ENCODE measurements at regions not wholly inside any gene's neighbourhood (a gene's known extent, or its start where the extent isn't known, plus 50 kb on each side); places are given as distances from the start of the nearest gene placed in this dataset.
A peak's percentile ranks its signal among the peaks of the same experiment; 100 is the strongest.

DNA sequence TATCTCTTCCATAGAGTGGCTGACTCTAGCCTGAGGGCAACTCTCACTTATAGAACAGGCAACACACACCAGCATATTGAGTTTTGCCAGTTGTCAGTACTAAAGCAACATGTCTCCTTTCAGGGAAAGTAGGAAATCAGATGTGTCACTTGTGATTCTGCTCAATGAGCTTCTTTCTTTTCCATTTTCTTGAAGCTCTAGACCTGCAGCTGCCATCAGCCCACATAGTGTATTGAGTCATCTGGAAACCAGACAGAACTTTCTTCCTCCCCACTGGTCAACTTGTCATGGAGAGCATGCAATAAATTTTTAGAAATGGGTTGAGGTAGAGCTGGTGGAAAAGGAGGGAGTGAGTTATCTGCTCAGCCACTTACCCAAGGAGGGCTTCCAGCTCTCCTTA lies 209.0 kb upstream of the PLEKHG7 start:
- no peak overlapping the region for H3K4me3 ChIP-seq (ENCODE audit: low read length)
- H3K4me1 ChIP-seq (ENCODE audit: low read length): peaks cover 7% of the 10 kb centered on the region
- H3K79me2 ChIP-seq (ENCODE audit: low read length): no peaks in the 10 kb centered on the region
- H3K36me3 ChIP-seq (ENCODE audit: insufficient read depth, low read length): no peaks in the 10 kb centered on the region
- no peak overlapping the region for H3K4me2 ChIP-seq (ENCODE audit: low read depth, low read length, poor library complexity, severe bottlenecking)
- no peaks in the 10 kb centered on the region for H3K9me3 ChIP-seq (ENCODE audit: low read length)
- no peak for DNase-seq
- no peaks in the 10 kb centered on the region for H3K27me3 ChIP-seq (ENCODE audit: low read length)
- no peak overlapping the region for H3K27ac ChIP-seq (ENCODE audit: low read length)
- H3K9me2 ChIP-seq (replicated peaks; ENCODE audit: insufficient read depth, low read length): no peaks in the 10 kb centered on the region
- no peak overlapping the region for H3K9ac ChIP-seq (ENCODE audit: low read length)
- H2AFZ ChIP-seq (ENCODE audit: low read length): no peak overlapping the region
- H4K20me1 ChIP-seq (ENCODE audit: insufficient read depth, low read depth, low read length): no peaks in the 10 kb centered on the region

DNA sequence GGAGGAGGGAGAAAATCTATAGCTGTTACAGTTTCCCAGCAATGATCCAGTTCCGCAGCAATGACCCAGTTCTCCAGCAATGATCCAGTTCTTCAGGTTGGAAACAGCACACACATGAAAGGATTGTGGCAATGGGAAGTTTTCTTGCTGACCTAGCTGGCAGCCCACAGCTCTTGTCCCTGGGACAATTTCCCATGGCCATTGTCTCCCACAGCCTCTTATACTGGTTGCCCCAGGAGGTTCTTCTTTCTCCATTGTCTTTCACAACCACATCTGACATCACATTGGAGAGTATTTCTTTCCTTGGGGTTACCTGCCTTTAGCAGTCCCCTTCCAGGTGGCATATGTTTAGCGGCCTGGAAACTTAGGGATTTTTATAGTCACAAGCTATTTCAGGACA lies 209.8 kb upstream of the PLEKHG7 start:
- H2AFZ ChIP-seq (ENCODE audit: low read length): no peak overlapping the region
- no peak overlapping the region for H3K4me2 ChIP-seq (ENCODE audit: low read depth, low read length, poor library complexity, severe bottlenecking)
- H3K79me2 ChIP-seq (ENCODE audit: low read length): no peaks in the 10 kb centered on the region
- no peaks in the 10 kb centered on the region for H3K36me3 ChIP-seq (ENCODE audit: insufficient read depth, low read length)
- no peaks in the 10 kb centered on the region for H3K9me3 ChIP-seq (ENCODE audit: low read length)
- peaks cover 14% of the 10 kb centered on the region for H3K4me1 ChIP-seq (ENCODE audit: low read length)
- no peaks in the 10 kb centered on the region for H3K27me3 ChIP-seq (ENCODE audit: low read length)
- no peak overlapping the region for H3K9ac ChIP-seq (ENCODE audit: low read length)
- no peak overlapping the region for H3K27ac ChIP-seq (ENCODE audit: low read length)
- no peak overlapping the region for H3K4me3 ChIP-seq (ENCODE audit: low read length)
- no peaks in the 10 kb centered on the region for H3K9me2 ChIP-seq (replicated peaks; ENCODE audit: insufficient read depth, low read length)
- DNase-seq: no peak
- H4K20me1 ChIP-seq (ENCODE audit: insufficient read depth, low read depth, low read length): no peaks in the 10 kb centered on the region

DNA sequence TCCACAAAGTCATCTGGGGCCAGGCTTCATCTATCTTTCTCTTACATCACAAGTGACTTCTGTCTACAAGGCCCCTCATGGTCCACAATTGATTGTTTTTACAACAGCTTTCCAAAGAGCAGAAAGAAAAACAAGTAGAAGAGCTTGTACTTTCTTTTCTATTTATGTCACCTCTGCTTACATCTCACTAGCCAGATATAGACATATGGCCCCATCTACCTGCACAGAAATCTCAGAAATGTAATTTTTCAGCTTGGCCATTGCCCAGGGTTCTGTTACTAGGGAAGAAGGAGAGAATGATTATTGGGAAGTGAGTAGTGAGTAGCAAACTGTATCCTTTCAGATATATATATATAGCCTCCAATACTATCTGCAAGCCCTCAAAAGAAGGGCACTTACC lies 210.5 kb upstream of the PLEKHG7 start:
- no peak overlapping the region for H3K4me3 ChIP-seq (ENCODE audit: low read length)
- no peaks in the 10 kb centered on the region for H3K9me3 ChIP-seq (ENCODE audit: low read length)
- H3K9me2 ChIP-seq (replicated peaks; ENCODE audit: insufficient read depth, low read length): no peaks in the 10 kb centered on the region
- no peaks in the 10 kb centered on the region for H3K36me3 ChIP-seq (ENCODE audit: insufficient read depth, low read length)
- no peak for DNase-seq
- H3K27ac ChIP-seq (ENCODE audit: low read length): no peak overlapping the region
- H2AFZ ChIP-seq (ENCODE audit: low read length): no peak overlapping the region
- no peaks in the 10 kb centered on the region for H4K20me1 ChIP-seq (ENCODE audit: insufficient read depth, low read depth, low read length)
- H3K4me1 ChIP-seq (ENCODE audit: low read length): peaks cover 14% of the 10 kb centered on the region
- H3K9ac ChIP-seq (ENCODE audit: low read length): no peak overlapping the region
- no peak overlapping the region for H3K4me2 ChIP-seq (ENCODE audit: low read depth, low read length, poor library complexity, severe bottlenecking)
- H3K79me2 ChIP-seq (ENCODE audit: low read length): no peaks in the 10 kb centered on the region
- no peaks in the 10 kb centered on the region for H3K27me3 ChIP-seq (ENCODE audit: low read length)

DNA sequence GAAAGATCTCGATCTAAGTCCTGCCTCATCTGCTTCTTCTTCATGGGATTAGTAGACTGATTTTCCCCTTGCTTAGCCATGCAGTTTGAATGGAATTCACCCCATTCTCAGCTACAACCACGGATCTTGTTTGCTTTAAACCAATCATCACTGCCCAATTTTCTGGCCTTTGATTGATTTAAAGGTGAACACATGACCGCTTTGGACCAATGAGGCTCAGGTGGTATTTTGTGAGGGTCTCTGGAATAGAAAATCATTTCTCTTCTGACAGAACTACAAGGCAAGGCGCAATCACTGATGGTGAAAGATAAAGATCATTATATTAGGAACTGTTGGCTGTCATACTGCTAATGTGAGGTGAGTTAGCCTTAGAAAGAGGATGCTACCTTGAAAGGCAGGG lies 213.0 kb upstream of the PLEKHG7 start:
- no peaks in the 10 kb centered on the region for H3K79me2 ChIP-seq (ENCODE audit: low read length)
- no peaks in the 10 kb centered on the region for H3K36me3 ChIP-seq (ENCODE audit: insufficient read depth, low read length)
- H4K20me1 ChIP-seq (ENCODE audit: insufficient read depth, low read depth, low read length): no peaks in the 10 kb centered on the region
- H2AFZ ChIP-seq (ENCODE audit: low read length): no peak overlapping the region
- no peak overlapping the region for H3K4me2 ChIP-seq (ENCODE audit: low read depth, low read length, poor library complexity, severe bottlenecking)
- no peak overlapping the region for H3K9ac ChIP-seq (ENCODE audit: low read length)
- H3K27me3 ChIP-seq (ENCODE audit: low read length): no peaks in the 10 kb centered on the region
- H3K27ac ChIP-seq (ENCODE audit: low read length): no peak overlapping the region
- H3K9me2 ChIP-seq (replicated peaks; ENCODE audit: insufficient read depth, low read length): no peaks in the 10 kb centered on the region
- H3K9me3 ChIP-seq (ENCODE audit: low read length): no peaks in the 10 kb centered on the region
- H3K4me3 ChIP-seq (ENCODE audit: low read length): no peak overlapping the region
- DNase-seq: no peak
- peaks cover 14% of the 10 kb centered on the region for H3K4me1 ChIP-seq (ENCODE audit: low read length)

DNA sequence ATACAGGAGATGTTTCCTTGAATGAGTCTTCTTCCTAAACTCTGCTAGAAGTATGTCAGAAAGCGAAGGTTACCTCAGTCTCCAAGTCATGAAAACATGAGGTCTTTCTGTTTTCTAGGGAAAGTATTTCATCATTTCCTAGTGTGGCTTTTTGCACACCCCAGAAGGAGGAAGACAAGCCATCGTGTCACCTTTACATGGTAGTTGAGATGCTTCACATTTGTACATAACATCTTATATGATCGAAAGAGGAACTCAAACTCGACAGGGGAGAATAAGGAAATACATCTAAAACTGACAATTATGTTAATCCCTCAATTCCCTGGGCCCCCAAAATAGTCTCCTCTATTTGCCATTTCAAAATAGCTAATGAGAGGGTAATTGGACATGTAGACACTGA lies 214.1 kb upstream of the PLEKHG7 start:
- no peaks in the 10 kb centered on the region for H3K27me3 ChIP-seq (ENCODE audit: low read length)
- peak overlapping the region; percentile 21 for H3K4me2 ChIP-seq (ENCODE audit: low read depth, low read length, poor library complexity, severe bottlenecking)
- H2AFZ ChIP-seq (ENCODE audit: low read length): no peak overlapping the region
- H4K20me1 ChIP-seq (ENCODE audit: insufficient read depth, low read depth, low read length): no peaks in the 10 kb centered on the region
- peaks cover 14% of the 10 kb centered on the region for H3K4me1 ChIP-seq (ENCODE audit: low read length)
- no peak overlapping the region for H3K9ac ChIP-seq (ENCODE audit: low read length)
- DNase-seq: peak; percentile 76
- no peak overlapping the region for H3K27ac ChIP-seq (ENCODE audit: low read length)
- no peaks in the 10 kb centered on the region for H3K36me3 ChIP-seq (ENCODE audit: insufficient read depth, low read length)
- H3K79me2 ChIP-seq (ENCODE audit: low read length): no peaks in the 10 kb centered on the region
- H3K9me2 ChIP-seq (replicated peaks; ENCODE audit: insufficient read depth, low read length): no peaks in the 10 kb centered on the region
- H3K4me3 ChIP-seq (ENCODE audit: low read length): peak overlapping the region; percentile 42; the same call in 1 of the 2 replicates
- H3K9me3 ChIP-seq (ENCODE audit: low read length): no peaks in the 10 kb centered on the region

DNA sequence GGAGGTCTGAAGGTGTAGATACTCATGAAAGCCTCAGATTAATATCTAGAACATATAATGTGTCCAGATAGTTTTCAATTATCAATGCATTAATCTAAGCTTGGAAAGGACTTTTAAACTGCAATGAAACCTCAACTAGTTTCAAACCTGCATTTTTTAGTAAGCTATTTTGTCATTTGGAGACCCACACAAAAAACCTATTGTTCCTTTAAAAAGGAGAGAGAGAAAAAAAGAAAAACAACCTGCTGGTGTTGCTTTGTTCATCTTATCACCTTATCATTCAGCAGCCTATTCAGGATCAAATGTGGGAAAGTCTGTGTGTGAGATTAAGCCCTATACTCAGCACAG lies 215.7 kb upstream of the PLEKHG7 start:
- H2AFZ ChIP-seq (ENCODE audit: low read length): no peak overlapping the region
- no peak for DNase-seq
- H3K9ac ChIP-seq (ENCODE audit: low read length): no peak overlapping the region
- no peaks in the 10 kb centered on the region for H3K36me3 ChIP-seq (ENCODE audit: insufficient read depth, low read length)
- H3K4me2 ChIP-seq (ENCODE audit: low read depth, low read length, poor library complexity, severe bottlenecking): no peak overlapping the region
- H3K9me3 ChIP-seq (ENCODE audit: low read length): no peaks in the 10 kb centered on the region
- H3K4me1 ChIP-seq (ENCODE audit: low read length): peaks cover 14% of the 10 kb centered on the region
- H3K9me2 ChIP-seq (replicated peaks; ENCODE audit: insufficient read depth, low read length): no peaks in the 10 kb centered on the region
- no peak overlapping the region for H3K27ac ChIP-seq (ENCODE audit: low read length)
- H3K27me3 ChIP-seq (ENCODE audit: low read length): no peaks in the 10 kb centered on the region
- no peaks in the 10 kb centered on the region for H4K20me1 ChIP-seq (ENCODE audit: insufficient read depth, low read depth, low read length)
- no peaks in the 10 kb centered on the region for H3K79me2 ChIP-seq (ENCODE audit: low read length)
- no peak overlapping the region for H3K4me3 ChIP-seq (ENCODE audit: low read length)

DNA sequence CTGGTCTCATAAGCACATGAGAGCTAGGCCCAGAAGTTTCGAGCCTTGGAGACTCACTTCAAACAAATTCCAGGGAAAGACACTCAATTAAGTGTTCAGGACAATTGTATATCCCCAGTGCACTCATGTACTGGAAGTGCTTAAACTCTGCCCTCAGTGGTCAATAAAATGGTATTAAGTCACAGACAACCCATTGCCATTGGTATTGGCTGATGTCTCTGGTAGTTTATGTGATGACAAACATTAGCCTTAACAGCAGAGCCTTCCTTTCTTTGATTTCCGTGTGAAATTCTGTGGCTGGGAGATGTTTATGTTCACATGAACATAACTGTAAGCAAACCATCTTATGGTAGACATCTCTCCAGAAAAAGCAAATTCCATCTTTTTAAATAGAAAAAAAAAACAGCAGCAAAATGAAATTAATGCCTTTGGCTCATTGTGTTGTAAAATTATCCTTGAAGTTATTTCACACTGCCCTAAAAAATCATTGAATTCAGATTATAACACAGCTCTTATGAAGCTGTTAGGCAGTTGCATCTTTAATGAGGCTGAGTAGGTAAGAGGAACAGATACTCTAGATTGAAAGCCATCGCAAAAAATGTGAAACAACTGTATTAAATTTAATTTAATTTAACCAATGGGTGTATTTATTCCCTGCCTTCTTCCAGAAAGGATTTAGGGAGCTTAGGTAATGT lies 216.2 kb upstream of the PLEKHG7 start:
- Histone ChIP-seq H3K9ac (ENCODE audit: low read length) (no peak overlapping the region), H3K79me2 (ENCODE audit: low read length) (no peaks in the 10 kb centered on the region), H3K27me3 (ENCODE audit: low read length) (no peaks in the 10 kb centered on the region), H3K36me3 (ENCODE audit: insufficient read depth, low read length) (no peaks in the 10 kb centered on the region), H3K4me1 (ENCODE audit: low read length) (peaks cover 14% of the 10 kb centered on the region), H3K4me2 (ENCODE audit: low read depth, low read length, poor library complexity, severe bottlenecking) (no peak overlapping the region), H3K9me2 (replicated peaks; ENCODE audit: insufficient read depth, low read length) (no peaks in the 10 kb centered on the region), H3K9me3 (ENCODE audit: low read length) (no peaks in the 10 kb centered on the region), H3K4me3 (ENCODE audit: low read length) (no peak overlapping the region), H2AFZ (ENCODE audit: low read length) (no peak overlapping the region), H4K20me1 (ENCODE audit: insufficient read depth, low read depth, low read length) (no peaks in the 10 kb centered on the region), H3K27ac (ENCODE audit: low read length) (no peak overlapping the region)
- no peak for DNase-seq

DNA sequence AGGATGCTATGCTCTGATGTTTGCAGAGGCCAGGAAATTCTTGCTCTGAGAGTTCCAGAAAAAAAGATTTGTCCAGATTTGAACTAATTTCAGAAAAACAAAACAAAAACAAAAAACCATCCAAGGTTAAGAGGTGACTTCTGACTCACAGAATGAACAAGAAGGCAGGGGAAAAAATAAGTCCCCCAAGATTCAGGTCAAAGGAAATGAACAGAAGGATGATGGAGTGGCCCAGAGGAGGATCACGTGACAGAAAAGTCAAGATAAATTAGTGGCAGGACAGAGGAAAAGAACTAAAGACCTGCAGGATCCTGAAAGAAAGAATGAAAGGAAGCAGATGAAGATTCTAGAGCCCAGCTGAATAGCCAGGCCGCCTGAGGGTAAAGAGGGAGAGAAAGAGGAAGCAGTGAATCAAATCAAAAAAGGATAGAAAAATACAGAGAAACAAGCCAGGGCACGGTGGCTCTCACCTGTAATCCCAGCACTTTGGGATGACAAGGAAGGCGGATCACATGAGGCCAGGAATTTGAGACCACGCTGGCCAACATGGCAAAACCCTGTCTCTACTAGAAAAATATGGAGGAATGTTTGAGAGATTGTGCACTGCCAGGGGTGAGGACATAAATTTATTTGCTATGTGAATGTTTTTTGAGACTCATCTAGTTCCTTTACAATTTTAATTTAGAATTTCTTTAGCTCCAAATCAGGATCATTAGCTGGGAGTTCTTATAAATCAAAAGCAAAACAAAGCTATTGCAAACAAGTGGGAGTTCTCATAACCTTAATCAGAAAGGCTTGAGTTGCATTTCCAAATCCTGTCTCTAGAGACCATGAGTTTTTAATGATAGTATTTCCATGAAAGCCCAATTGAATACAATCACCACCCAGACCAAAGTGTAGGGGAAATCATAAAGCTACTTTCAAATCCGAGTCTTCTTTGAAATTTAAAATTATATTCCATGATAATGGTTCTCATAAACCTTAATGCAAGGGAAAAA lies 217.1 kb upstream of the PLEKHG7 start:
- Histone ChIP-seq H3K9ac (ENCODE audit: low read length) (no peak overlapping the region), H4K20me1 (ENCODE audit: insufficient read depth, low read depth, low read length) (no peaks in the 10 kb centered on the region), H2AFZ (ENCODE audit: low read length) (no peak overlapping the region), H3K27me3 (ENCODE audit: low read length) (no peaks in the 10 kb centered on the region), H3K9me2 (replicated peaks; ENCODE audit: insufficient read depth, low read length) (no peaks in the 10 kb centered on the region), H3K4me3 (ENCODE audit: low read length) (no peak overlapping the region), H3K36me3 (ENCODE audit: insufficient read depth, low read length) (no peaks in the 10 kb centered on the region), H3K27ac (ENCODE audit: low read length) (no peak overlapping the region), H3K4me2 (ENCODE audit: low read depth, low read length, poor library complexity, severe bottlenecking) (no peak overlapping the region), H3K79me2 (ENCODE audit: low read length) (no peaks in the 10 kb centered on the region), H3K9me3 (ENCODE audit: low read length) (no peaks in the 10 kb centered on the region), H3K4me1 (ENCODE audit: low read length) (peaks cover 14% of the 10 kb centered on the region)
- DNase-seq: no peak

All from Karpas-422 (cell line).